T1000 (cell line): ENCODE measurements at regions not wholly inside any gene's neighbourhood (a gene's known extent, or its start where the extent isn't known, plus 50 kb on each side); places are given as distances from the start of the nearest gene placed in this dataset.

Experiments used
- DNase-seq: peaks from one replicate; lab custom pipeline; 2025; ENCODE audit warnings: mixed read lengths; lab: John Stamatoyannopoulos, UW

DNA sequence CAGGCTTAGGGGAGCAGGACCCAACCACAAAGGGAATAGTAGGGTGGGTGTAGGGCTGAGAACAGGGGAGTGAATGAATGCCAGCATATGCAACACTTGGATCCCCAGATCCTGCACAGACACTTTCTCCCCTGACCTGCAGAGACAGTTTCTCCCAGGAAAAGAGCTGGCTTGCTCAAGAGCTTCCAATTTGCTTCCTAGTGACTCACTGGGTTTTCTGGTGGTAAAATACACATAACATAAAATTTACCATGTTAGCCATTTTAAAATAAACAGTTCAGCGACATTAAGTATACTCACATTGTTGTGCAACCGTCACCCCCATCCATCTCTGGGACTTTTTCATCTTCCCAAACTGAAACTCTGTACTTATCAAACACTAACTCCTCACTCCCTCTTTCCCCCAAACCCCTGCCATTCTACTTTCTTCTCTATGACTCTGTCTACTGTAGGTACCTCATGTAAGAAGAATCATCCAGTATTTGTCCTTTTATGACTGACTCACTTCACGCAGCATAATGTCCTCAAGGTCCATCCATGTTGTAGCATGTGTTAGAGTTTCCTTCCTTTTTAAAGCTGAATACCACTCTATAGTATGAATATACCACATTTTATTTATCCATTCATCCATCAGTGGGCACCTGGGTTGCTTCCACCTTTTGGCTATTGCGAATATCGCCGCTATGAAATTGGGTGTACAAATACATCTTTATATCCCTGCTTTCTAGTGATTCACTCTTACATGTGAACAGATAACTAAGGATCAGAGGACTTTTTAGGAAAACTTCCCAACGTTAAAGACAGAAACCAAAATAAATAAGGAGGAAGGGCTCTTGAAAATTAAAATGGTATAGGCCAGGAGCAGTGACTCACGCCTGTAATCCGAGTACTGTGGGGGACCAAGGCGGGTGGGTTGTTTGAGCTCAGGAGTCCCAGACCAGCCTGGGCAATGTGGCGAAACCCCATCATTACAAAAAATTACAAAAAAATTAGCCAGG, 95.6 kb upstream of the TJP1 start:
- DNase-seq: peak; percentile 28

GRCh38 chr15:29914511-29914926, 92.3 kb upstream of the TJP1 start:
- no peak for DNase-seq

DNA sequence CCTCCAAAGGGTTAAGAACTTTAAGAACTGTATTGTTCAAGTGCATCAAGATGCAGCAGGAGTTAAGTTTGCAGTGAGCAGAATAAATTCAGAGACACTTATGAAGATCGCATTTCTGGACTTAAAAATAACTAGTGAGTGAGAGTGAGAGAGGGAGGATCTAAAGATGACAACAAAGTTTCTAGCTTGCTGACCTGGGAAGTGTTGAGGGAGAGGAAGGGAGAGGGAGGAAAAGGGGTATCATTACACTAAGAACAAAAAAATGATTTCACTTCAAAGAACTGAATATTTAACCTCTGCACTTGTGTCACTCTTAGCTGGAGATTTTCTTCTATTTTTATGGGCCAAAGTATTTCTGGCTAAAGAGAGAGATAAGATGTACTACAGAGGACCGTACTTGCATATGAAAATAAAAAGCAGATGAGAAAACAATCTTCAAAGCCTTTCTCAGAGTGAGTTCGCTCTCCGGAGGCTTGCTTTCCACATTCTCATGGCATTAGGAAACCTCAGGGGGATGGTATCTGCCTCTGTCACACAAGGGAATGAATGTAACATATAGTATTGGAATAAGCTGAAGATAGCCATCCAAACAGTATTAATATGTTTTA, 91.4 kb upstream of the TJP1 start:
- no peak for DNase-seq

GRCh38 chr15:29911705-29912104, 89.4 kb upstream of the TJP1 start:
- no peak for DNase-seq

GRCh38 chr15:29910068-29910467, 87.8 kb upstream of the TJP1 start:
- DNase-seq: no peak

GRCh38 chr15:29904757-29905417, 82.6 kb upstream of the TJP1 start:
- DNase-seq: no peak

DNA sequence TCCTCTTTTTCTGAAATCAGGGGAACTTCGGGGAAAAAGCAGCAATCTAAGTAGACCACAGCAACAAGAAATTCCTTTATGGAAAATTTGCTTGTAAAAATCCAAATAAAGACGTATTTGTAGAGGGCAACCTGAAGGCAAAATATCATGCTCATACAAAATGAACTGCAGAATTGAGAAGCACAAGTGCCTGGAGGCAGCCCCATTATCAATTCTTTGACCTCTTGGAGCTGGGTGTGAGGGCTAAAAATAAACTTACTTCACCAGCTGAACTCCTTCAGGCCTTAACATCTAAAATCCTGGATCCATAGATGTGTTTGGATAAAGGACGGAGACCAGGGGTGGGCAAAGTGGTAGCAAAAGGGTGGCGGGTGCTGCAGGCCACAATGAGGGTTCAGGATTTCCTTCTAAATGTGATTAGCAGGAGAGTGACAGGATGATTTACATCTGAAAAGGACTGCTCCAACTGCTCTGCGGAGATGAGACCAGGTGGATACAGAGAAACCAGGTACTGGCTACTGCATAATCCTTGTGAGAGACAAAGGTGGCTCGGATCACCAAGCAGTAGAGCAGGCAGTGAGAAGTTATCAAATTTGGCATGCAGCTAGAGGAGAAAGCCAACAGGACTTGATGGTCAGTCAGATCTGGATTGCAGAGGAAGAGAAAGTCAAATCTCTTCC, 81.7 kb upstream of the TJP1 start:
- no peak for DNase-seq

DNA sequence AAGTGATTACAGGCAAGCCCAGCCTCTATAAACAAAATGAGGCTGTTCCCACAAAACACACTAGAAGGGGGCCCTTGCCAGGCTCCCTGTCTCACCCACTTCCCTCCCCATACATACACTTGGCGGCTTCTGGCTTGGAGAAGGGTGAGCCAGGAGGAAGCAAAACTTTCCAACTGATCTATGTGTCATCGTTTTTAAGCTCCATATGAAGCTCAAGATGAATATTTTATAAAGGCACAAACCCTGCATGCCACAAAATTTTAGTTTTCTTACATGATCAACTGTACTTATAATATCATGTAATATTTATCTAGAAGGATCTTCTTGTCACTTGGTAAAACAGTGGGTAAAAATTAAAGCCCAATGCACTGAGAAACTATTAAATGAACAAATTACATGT, 80.8 kb upstream of the TJP1 start:
- DNase-seq: no peak

GRCh38 chr15:29900237-29901189, 78.2 kb upstream of the TJP1 start:
- no peak for DNase-seq

DNA sequence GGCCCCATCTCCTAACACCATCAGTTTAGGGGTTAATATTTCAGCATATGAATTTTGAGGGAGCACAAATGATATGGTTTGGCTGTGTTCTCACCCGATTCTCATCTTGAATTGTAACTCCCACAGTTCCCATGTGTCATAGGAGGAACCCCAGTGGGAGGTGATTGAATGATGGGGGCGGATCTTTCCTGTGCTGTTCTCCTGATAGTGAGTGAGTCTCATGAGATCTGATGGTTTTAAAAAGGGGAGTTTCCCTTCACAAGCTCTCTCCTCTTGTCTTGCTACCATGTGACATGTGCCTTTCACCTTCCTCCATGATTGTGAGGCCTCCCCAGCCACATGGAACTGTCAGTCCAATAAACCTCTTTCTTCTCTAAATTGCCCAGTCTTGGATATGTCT, 73.8 kb upstream of the TJP1 start:
- DNase-seq: no peak

DNA sequence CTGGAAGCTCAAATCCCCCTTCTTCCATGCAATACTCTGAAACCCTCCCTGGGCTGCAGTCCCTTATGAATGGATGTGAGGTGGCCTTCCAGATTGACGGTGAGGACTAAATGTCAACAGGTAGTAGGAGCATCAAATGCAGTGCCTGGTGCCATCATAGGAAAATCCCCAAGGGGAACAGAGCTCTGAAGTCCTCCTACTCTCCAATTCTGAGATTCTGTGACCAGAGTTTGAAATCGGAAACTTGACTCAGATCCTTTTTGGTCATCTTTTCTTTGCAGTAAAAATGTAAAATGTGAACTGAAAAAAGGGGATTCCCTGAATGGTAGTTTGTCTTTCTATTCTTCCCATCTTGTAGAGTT, 68.8 kb upstream of the TJP1 start:
- DNase-seq: no peak

DNA sequence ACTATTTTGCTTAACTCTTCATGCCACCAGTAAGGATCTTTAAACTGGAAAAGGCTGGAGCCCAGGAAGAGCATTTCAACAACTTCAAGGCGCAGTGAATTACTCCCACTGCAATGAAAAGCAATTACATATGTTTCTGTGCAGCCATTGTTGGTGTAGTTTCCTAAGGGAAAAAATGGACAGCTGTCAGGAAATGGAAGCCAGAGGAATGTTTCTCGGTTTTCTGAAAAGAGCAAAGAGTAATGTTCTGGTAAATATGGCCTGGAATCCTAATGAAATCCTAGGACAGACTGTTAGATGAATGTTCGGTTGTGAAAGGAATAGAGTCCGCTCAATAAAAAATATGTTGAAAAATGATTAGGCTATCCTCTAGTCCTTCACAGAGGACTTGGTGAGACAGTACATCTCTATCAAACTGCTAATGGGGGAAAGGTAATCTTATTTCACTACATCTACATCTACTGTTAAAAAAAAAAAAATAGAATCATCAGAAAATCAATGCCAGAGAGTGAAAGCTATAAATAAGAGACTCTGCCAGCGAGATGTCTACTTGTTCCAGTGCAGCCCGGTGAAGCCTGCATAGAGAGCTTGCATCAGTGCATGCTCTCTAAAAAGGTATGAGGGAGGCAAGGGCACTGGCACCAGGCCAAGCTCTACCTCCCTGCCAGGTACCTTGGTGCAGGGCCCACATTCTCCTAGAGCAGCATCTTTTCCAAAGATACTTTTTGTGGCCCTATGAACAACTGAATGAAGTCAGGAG, 68.2 kb upstream of the TJP1 start:
- no peak for DNase-seq

GRCh38 chr15:29889542-29890329, 67.5 kb upstream of the TJP1 start:
- DNase-seq: no peak

GRCh38 chr15:29888646-29889045, 66.4 kb upstream of the TJP1 start:
- no peak for DNase-seq

DNA sequence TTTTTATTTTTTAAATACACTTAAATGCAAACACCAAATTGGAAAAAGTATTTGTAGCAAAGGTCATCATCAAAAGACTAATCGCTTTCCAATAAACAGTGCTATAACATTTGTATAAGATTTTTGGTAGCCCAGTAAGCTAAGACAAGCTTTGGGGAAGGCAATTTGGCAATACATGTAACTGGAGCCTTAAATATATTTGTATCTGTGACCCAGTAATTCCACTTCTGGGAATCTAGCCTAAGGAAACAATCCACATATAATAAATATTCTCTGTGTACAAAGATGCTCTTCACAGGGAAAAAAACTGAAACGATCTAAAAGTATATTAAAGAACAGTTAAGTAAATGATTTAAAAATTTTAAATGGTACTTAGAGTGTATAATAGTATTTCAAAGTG, 65.5 kb upstream of the TJP1 start:
- no peak for DNase-seq

DNA sequence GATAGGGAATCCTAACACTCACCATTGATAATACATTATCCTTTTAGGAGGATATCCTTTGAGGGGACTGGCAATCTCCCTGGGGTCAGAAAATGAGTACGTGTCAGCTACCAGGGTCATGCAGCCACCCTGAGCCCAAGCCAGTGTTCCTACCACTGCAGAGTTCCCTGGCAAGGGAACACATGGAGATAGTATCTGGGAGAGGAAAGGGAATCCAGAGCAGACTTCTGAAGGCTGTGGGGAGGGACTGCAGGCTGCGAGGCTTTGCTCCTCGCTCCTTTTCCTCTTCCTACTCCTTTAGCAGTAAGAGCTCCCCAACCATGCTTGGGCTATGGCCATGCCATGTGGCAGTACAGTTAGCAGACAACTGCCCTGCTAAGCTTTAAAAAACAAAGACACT, 62.9 kb upstream of the TJP1 start:
- DNase-seq: no peak

- DNase-seq: no peak
Observed at GRCh38 chr15:29883126-29883525, 60.9 kb upstream of the TJP1 start.

- DNase-seq: no peak
Observed at GRCh38 chr15:29880886-29881285, 58.6 kb upstream of the TJP1 start.

GRCh38 chr15:29880341-29880740, 58.1 kb upstream of the TJP1 start:
- DNase-seq: no peak

DNA sequence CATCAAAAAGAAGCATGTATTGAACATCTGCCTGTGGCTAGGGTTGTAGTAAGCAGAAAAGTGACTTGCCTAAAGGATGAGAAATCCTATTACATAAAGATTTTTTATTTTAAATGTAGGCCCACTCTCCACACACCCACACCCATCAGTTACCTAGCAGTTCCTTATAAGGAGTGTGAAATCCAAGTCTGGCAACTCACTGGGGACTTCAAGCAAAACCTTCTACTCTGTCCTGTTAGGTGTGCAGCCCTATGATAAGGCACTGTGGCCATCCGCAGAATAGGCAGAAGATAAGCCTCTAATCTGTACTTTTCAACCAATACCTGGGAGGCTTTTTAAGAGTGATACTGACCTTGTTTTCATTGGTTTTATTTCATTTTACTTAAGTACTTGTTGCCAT, 52.7 kb upstream of the TJP1 start:
- no peak for DNase-seq
